Hepatocyte (in vitro differentiated cells): ENCODE measurements at regions not wholly inside any gene's neighbourhood (a gene's known extent, or its start where the extent isn't known, plus 50 kb on each side); places are given as distances from the start of the nearest gene placed in this dataset.

ENCODE experiments used
- EZH2 ChIP-seq: fragments of 200-600 bp; sonication (generic); IDR thresholded peaks from 2 replicates; pipeline ENCODE4 v1.6.1; 2016; ENCODE audit warnings: antibody characterized with exemption, mild to moderate bottlenecking, borderline replicate concordance
- EZH2phosphoT487 ChIP-seq: fragments of 200-600 bp; sonication (generic); IDR thresholded peaks from one replicate; pipeline ENCODE4 v1.6.1; 2018; ENCODE audit warnings: antibody characterized with exemption, mild to moderate bottlenecking, low read depth, moderate library complexity; ENCODE audit not compliant: unreplicated experiment, severe bottlenecking
- TF ChIP-seq, protein P1 (sequence below): fragments of 200-600 bp; sonication (generic); IDR thresholded peaks from 2 replicates; pipeline ENCODE4 v1.5.1; 2016; ENCODE audit warnings: antibody characterized with exemption, mild to moderate bottlenecking; ENCODE audit not compliant: poor library complexity

- TF ChIP-seq, protein P1, sequence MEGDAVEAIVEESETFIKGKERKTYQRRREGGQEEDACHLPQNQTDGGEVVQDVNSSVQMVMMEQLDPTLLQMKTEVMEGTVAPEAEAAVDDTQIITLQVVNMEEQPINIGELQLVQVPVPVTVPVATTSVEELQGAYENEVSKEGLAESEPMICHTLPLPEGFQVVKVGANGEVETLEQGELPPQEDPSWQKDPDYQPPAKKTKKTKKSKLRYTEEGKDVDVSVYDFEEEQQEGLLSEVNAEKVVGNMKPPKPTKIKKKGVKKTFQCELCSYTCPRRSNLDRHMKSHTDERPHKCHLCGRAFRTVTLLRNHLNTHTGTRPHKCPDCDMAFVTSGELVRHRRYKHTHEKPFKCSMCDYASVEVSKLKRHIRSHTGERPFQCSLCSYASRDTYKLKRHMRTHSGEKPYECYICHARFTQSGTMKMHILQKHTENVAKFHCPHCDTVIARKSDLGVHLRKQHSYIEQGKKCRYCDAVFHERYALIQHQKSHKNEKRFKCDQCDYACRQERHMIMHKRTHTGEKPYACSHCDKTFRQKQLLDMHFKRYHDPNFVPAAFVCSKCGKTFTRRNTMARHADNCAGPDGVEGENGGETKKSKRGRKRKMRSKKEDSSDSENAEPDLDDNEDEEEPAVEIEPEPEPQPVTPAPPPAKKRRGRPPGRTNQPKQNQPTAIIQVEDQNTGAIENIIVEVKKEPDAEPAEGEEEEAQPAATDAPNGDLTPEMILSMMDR = no peak
- TF ChIP-seq EZH2 (no peak), EZH2phosphoT487 (no peak)
These were observed 241.4 kb downstream of the TTC8 start for GRCh38 chr14:89065879-89066278.
